ENCODE measurements at regions not wholly inside any gene's neighbourhood (a gene's known extent, or its start where the extent isn't known, plus 50 kb on each side); places are given as distances from the start of the nearest gene placed in this dataset.

DNA sequence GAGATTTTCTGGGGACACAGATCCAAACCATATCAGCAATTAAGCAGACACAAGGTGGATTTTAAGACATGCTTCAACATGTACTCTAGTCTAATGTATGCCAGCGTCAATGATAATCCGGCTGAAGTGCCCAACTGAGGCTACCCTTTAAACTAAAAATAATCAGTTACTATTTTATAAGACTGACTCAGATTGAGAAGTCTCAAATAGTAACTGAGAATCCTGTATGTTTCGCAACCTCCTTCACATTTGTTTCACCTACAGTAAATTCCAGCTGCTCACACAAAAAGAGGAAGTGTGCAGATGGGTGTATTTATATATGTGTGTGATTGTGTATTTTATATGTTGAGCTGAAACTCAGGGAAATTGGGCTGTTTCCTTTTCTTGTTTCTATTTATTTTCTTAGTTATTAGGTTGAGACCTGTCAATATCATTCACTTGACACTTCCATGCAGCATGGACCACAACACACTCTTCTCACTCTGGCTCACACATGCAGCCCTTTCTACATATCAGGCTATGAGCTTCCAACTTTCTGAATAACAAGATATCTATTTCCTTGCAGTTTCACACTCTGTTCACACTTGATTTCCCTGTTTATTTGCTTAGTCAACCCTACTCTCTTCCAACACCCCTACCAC, 1224.9 kb upstream of the TMEM132C start:
- TF ChIP-seq, protein P1, sequence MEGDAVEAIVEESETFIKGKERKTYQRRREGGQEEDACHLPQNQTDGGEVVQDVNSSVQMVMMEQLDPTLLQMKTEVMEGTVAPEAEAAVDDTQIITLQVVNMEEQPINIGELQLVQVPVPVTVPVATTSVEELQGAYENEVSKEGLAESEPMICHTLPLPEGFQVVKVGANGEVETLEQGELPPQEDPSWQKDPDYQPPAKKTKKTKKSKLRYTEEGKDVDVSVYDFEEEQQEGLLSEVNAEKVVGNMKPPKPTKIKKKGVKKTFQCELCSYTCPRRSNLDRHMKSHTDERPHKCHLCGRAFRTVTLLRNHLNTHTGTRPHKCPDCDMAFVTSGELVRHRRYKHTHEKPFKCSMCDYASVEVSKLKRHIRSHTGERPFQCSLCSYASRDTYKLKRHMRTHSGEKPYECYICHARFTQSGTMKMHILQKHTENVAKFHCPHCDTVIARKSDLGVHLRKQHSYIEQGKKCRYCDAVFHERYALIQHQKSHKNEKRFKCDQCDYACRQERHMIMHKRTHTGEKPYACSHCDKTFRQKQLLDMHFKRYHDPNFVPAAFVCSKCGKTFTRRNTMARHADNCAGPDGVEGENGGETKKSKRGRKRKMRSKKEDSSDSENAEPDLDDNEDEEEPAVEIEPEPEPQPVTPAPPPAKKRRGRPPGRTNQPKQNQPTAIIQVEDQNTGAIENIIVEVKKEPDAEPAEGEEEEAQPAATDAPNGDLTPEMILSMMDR (IDR thresholded peaks at IDR 0.05; ENCODE audit: insufficient read depth, low read length, poor library complexity, severe bottlenecking) = no peak
- no peak for TF ChIP-seq EZH2phosphoT487 (conservative IDR thresholded peaks at IDR 0.05; ENCODE audit: low read length)
